DOHH2 (cell line): ENCODE measurements at regions not wholly inside any gene's neighbourhood (a gene's known extent, or its start where the extent isn't known, plus 50 kb on each side); places are given as distances from the start of the nearest gene placed in this dataset.

Experiments used
- CTCF ChIP-seq: fragments of 200-600 bp; sonication (generic); IDR thresholded peaks from one replicate; pipeline ENCODE4 v1.5.1; 2014; ENCODE audit warnings: antibody characterized with exemption, mild to moderate bottlenecking, low read depth, low read length; ENCODE audit not compliant: poor library complexity, severe bottlenecking
- EZH2phosphoT487 ChIP-seq: fragments of 200-600 bp; sonication (generic); IDR thresholded peaks from 2 replicates; pipeline ENCODE4 v1.6.1; 2017; ENCODE audit warnings: borderline replicate concordance, mild to moderate bottlenecking, antibody characterized with exemption, low read length, moderate library complexity, mixed read lengths

- no peak for TF ChIP-seq CTCF
- no peak for TF ChIP-seq EZH2phosphoT487
These were observed 555.0 kb upstream of the TMEFF2 start for GRCh38 chr2:192749611-192750200.
